Ishikawa (cell line): ENCODE measurements at regions not wholly inside any gene's neighbourhood (a gene's known extent, or its start where the extent isn't known, plus 50 kb on each side); places are given as distances from the start of the nearest gene placed in this dataset.

Experiments
- CEBPB ChIP-seq: IDR thresholded peaks from 2 replicates; pipeline ENCODE4 v1.6.1; 2012
- CREB1 ChIP-seq: IDR thresholded peaks from 2 replicates; pipeline ENCODE4 v1.6.1; 2012; ENCODE audit warnings: low read depth
- EP300 ChIP-seq: IDR thresholded peaks from 2 replicates; pipeline ENCODE4 v1.6.1; 2012; ENCODE audit warnings: borderline replicate concordance
- FOXM1 ChIP-seq: IDR thresholded peaks from 2 replicates; pipeline ENCODE4 v1.6.1; 2012; ENCODE audit warnings: low read depth, borderline replicate concordance
- MAX ChIP-seq: IDR thresholded peaks from 2 replicates; pipeline ENCODE4 v1.6.1; 2012
- NFIC ChIP-seq: IDR thresholded peaks from 2 replicates; pipeline ENCODE4 v1.6.1; 2012
- REST ChIP-seq: IDR thresholded peaks from 2 replicates; pipeline ENCODE4 v1.6.1; 2012; ENCODE audit warnings: low read depth, mild to moderate bottlenecking
- ZBTB7A ChIP-seq: IDR thresholded peaks from 2 replicates; pipeline ENCODE4 v1.6.1; 2012; ENCODE audit warnings: low read depth

GRCh38 chr20:6604179-6604578, 163.3 kb upstream of the BMP2 start:
- no peak for TF ChIP-seq REST
- no peak for TF ChIP-seq FOXM1
- TF ChIP-seq CEBPB, result no peak
- TF ChIP-seq NFIC, result no peak
- no peak for TF ChIP-seq EP300
- no peak for TF ChIP-seq MAX
- no peak for TF ChIP-seq CREB1
- no peak for TF ChIP-seq ZBTB7A
